Fibroblast of gingiva (primary cell): ENCODE measurements at regions not wholly inside any gene's neighbourhood (a gene's known extent, or its start where the extent isn't known, plus 50 kb on each side); places are given as distances from the start of the nearest gene placed in this dataset.

Source experiments
- DNase-seq: peaks from one replicate; pipeline ENCODE4 v3.0.0-alpha.2; 2011; ENCODE audit warnings: low read depth

- no peak for DNase-seq
Measured at GRCh38 chr12:94031763-94032162, 116.6 kb upstream of the PLXNC1 start.

- peak; percentile 23 for DNase-seq
Measured at GRCh38 chr12:94032368-94032767, 116.0 kb upstream of the PLXNC1 start.

GRCh38 chr12:94033101-94033500 lies 115.3 kb upstream of the PLXNC1 start:
- no peak for DNase-seq

- DNase-seq: no peak
Measured at GRCh38 chr12:94033784-94034183, 114.6 kb upstream of the PLXNC1 start.

GRCh38 chr12:94037444-94037843 lies 110.9 kb upstream of the PLXNC1 start:
- DNase-seq: no peak

GRCh38 chr12:94038605-94039004 lies 109.8 kb upstream of the PLXNC1 start:
- no peak for DNase-seq

- no peak for DNase-seq
Measured at GRCh38 chr12:94039199-94039840, 109.1 kb upstream of the PLXNC1 start.

GRCh38 chr12:94039914-94040313 lies 108.5 kb upstream of the PLXNC1 start:
- DNase-seq: peak; percentile 84

- DNase-seq: peak; percentile 20
Measured at GRCh38 chr12:94041850-94042249, 106.5 kb upstream of the PLXNC1 start.

GRCh38 chr12:94042321-94042720 lies 106.1 kb upstream of the PLXNC1 start:
- DNase-seq: no peak

- no peak for DNase-seq
Measured at GRCh38 chr12:94046626-94047410, 101.6 kb upstream of the PLXNC1 start.

GRCh38 chr12:94047781-94048567 lies 100.4 kb upstream of the PLXNC1 start:
- no peak for DNase-seq

- DNase-seq: no peak
Measured at GRCh38 chr12:94048757-94049156, 99.6 kb upstream of the PLXNC1 start.

GRCh38 chr12:94049718-94050117 lies 98.7 kb upstream of the PLXNC1 start:
- no peak for DNase-seq

GRCh38 chr12:94053676-94054075 lies 94.7 kb upstream of the PLXNC1 start:
- no peak for DNase-seq

- DNase-seq: no peak
Measured at GRCh38 chr12:94055528-94055927, 92.8 kb upstream of the PLXNC1 start.

- no peak for DNase-seq
Measured at GRCh38 chr12:94056419-94057158, 91.8 kb upstream of the PLXNC1 start.

- peak; percentile 86 for DNase-seq
Measured at GRCh38 chr12:94057262-94058151, 90.9 kb upstream of the PLXNC1 start.

- DNase-seq: no peak
Measured at GRCh38 chr12:94059394-94060368, 88.7 kb upstream of the PLXNC1 start.

- DNase-seq: no peak
Measured at GRCh38 chr12:94062194-94062593, 86.2 kb upstream of the PLXNC1 start.
